ENCODE measurements at regions not wholly inside any gene's neighbourhood (a gene's known extent, or its start where the extent isn't known, plus 50 kb on each side); places are given as distances from the start of the nearest gene placed in this dataset.

GRCh38 chr4:123666486-123666885 lies 269.9 kb downstream of the SPRY1 start:
- Histone ChIP-seq H3K9ac (no peak overlapping the region), H2AFZ (ENCODE audit: low read depth) (no peak overlapping the region), H3K4me1 (ENCODE audit: control insufficient read depth in 1 of 2, insufficient read depth in 2 of 2, low read depth in 1 of 2, low read length in 1 of 2) (no peaks in the 10 kb centered on the region), H3K27ac (ENCODE audit: low read depth in 2 of 2, low read length in 1 of 2) (no peak overlapping the region), H3K9me3 (no peaks in the 10 kb centered on the region), H3K4me3 (ENCODE audit: low read depth in 2 of 2, low read length in 1 of 2) (no peak overlapping the region), H3K79me2 (ENCODE audit: insufficient read depth) (no peaks in the 10 kb centered on the region), H4K20me1 (ENCODE audit: insufficient read depth) (no peaks in the 10 kb centered on the region), H3K4me2 (no peak overlapping the region), H3F3A (replicated peaks; ENCODE audit: insufficient read depth) (no peaks in the 10 kb centered on the region), H3K9me2 (no peaks in the 10 kb centered on the region), H3K36me3 (replicated peaks in 1 of 2; ENCODE audit: control insufficient read depth in 1 of 2, insufficient read depth in 2 of 2, low read length in 1 of 2) (no peaks in the 10 kb centered on the region), H3K27me3 (ENCODE audit: insufficient read depth) (no peaks in the 10 kb centered on the region)
- ChIA-PET CTCF (no interaction called here), POLR2A (no interaction called here)
- DNase-seq = no peak
- WGBS (ENCODE audit: low lambda C conversion rate) = 91% methylated on average over 5 of the region's 5 CpGs
- TF ChIP-seq FOXM1 (IDR thresholded peaks at IDR 0.05; ENCODE audit: low read depth) (no peak), FOXJ3 (CRISPR knock-in tag; IDR thresholded peaks at IDR 0.05) (no peak), MAX (IDR thresholded peaks at IDR 0.05; ENCODE audit: low read depth) (no peak), GABPA (IDR thresholded peaks at IDR 0.05; ENCODE audit: low read depth) (no peak), USF1 (IDR thresholded peaks at IDR 0.05; ENCODE audit: borderline replicate concordance, low read depth) (no peak), POLR2AphosphoS5 (IDR thresholded peaks at IDR 0.05; ENCODE audit: low read depth, low read length) (no peak), FOSL2 (IDR thresholded peaks at IDR 0.05; ENCODE audit: borderline replicate concordance, low read depth) (no peak), CTCF (IDR thresholded peaks at IDR 0.05) (no peak), EZH2phosphoT487 (IDR thresholded peaks at IDR 0.05; ENCODE audit: borderline replicate concordance, low read depth) (no peak), GATA2 (CRISPR knock-in tag; IDR thresholded peaks at IDR 0.05) (no peak), NRF1 (IDR thresholded peaks at IDR 0.05; ENCODE audit: low read depth, low read length) (no peak), ELF1 (IDR thresholded peaks at IDR 0.05) (no peak), TAF1 (IDR thresholded peaks at IDR 0.05; ENCODE audit: borderline replicate concordance, low read depth, low read length) (no peak), MXI1 (IDR thresholded peaks at IDR 0.05; ENCODE audit: low read depth, low read length) (no peak), RXRA (IDR thresholded peaks at IDR 0.05; ENCODE audit: borderline replicate concordance, low read depth) (no peak), YY1 (IDR thresholded peaks at IDR 0.05; ENCODE audit: low read depth) (no peak), EP300 (IDR thresholded peaks at IDR 0.05; ENCODE audit: borderline replicate concordance in 1 of 2, low read depth in 1 of 2, low read length in 1 of 2) (no peak), SMC3 (IDR thresholded peaks at IDR 0.05; ENCODE audit: low read depth, low read length) (no peak), RAD21 (IDR thresholded peaks at IDR 0.05; ENCODE audit: low read length) (no peak), CHD2 (IDR thresholded peaks at IDR 0.05; ENCODE audit: low read length, partially characterized antibody) (no peak)

Measured in SK-N-SH (cell line).